ENCODE measurements at regions not wholly inside any gene's neighbourhood (a gene's known extent, or its start where the extent isn't known, plus 50 kb on each side); places are given as distances from the start of the nearest gene placed in this dataset.

GRCh38 chr11:8323161-8323935 lies 59.7 kb upstream of the LMO1 start:
- DNase-seq (ENCODE audit: low read depth in 2 of 2): no peak

GRCh38 chr11:8321876-8322275 lies 58.2 kb upstream of the LMO1 start:
- DNase-seq (ENCODE audit: low read depth in 2 of 2): no peak

GRCh38 chr11:8320076-8320475 lies 56.4 kb upstream of the LMO1 start:
- no peak for DNase-seq (ENCODE audit: low read depth in 2 of 2)

GRCh38 chr11:8318536-8318935 lies 54.9 kb upstream of the LMO1 start:
- DNase-seq (ENCODE audit: low read depth in 2 of 2): no peak

- DNase-seq (ENCODE audit: low read depth in 2 of 2): no peak
Measured at GRCh38 chr11:8317159-8317558, 53.5 kb upstream of the LMO1 start.

- DNase-seq (ENCODE audit: low read depth in 2 of 2): no peak
Measured at GRCh38 chr11:8315954-8316353, 52.3 kb upstream of the LMO1 start.

- no peak for DNase-seq (ENCODE audit: low read depth in 2 of 2)
Measured at GRCh38 chr11:8315463-8315862, 51.8 kb upstream of the LMO1 start.

GRCh38 chr11:8314916-8315315 lies 51.2 kb upstream of the LMO1 start:
- DNase-seq (ENCODE audit: low read depth in 2 of 2): no peak

- DNase-seq (ENCODE audit: low read depth in 2 of 2): no peak
Measured at GRCh38 chr11:8313504-8314090, 49.9 kb upstream of the LMO1 start.

Measured in stimulated activated CD8-positive, alpha-beta memory T cell treated with anti-CD3 and anti-CD28 coated beads, Interleukin-7, amount 100 ng/mL, for 4 hours (primary cell).